HG02642 (cell line): ENCODE measurements at regions not wholly inside any gene's neighbourhood (a gene's known extent, or its start where the extent isn't known, plus 50 kb on each side); places are given as distances from the start of the nearest gene placed in this dataset.

Experiments
- ATAC-seq: cut with Tn5 transposase; IDR thresholded peaks from one replicate; pipeline ENCODE4 v1.9.1; 2021; ENCODE audit warnings: mild to moderate bottlenecking; ENCODE audit not compliant: unreplicated experiment, poor library complexity

- no peak for ATAC-seq
Measured at GRCh38 chr6:144885817-144886216, 600.7 kb downstream of the UTRN start.

DNA sequence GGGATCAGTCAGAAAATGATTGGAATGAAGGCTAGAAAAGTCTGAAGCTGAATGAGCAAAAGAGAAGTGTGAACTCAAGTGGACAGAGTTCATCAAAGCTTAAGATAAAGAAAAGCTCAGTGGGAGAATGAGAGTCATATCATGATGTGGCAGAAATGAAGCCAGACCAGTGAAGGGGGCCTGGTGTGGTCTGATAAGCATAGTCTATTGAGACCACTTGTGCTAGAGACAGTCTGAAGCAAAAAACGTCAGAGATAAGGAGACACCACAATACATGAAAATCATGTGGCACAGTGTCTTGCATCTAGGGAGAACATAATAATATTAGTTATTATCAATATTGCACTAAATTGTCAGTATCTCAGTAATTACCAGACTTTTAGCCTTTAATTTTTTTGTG lies 601.5 kb downstream of the UTRN start:
- ATAC-seq, result no peak

DNA sequence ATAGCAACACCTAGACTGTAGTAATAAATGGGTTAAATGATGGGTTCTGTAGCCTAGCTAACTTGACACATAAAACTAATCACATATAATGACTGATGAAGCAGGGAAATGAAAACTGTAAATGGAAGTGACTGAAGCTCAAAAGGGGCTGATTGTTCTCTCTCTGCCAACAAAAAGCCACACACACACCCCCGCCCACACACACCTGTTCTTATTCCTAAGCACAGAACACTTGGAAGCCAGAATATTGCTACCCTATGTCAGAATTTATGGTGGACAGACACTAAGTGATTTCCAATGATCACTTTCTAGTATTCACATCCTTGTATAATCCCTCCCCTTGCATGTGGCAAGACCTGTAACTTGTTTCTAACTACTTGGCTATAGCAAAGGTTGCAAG lies 603.5 kb downstream of the UTRN start:
- ATAC-seq, result no peak

GRCh38 chr6:144893680-144894151 lies 608.6 kb downstream of the UTRN start:
- no peak for ATAC-seq

- ATAC-seq, result no peak
Measured at GRCh38 chr6:144894240-144894639, 609.1 kb downstream of the UTRN start.

- ATAC-seq, result no peak
Measured at GRCh38 chr6:144895313-144896278, 610.5 kb downstream of the UTRN start.

DNA sequence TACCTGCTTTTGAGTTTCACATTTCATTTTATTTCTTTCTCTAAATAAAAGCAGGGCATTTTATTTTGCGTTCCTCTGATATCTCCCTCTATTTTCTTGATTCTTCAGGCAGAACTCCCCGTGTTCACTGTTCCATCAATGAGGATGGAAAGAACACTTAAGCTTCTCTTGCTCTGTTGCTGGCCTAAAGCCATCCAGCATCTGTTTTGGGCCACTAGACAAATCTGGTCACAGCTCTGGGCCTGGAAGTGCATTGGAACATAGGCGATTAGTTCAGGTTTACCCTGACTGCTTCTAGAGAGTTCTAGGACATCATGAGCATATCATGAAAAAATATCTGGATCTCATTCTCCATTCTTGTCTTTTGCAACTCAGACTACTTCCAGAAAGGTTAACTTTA lies 611.2 kb downstream of the UTRN start:
- ATAC-seq, result no peak

GRCh38 chr6:144896871-144897270 lies 611.7 kb downstream of the UTRN start:
- ATAC-seq, result no peak

DNA sequence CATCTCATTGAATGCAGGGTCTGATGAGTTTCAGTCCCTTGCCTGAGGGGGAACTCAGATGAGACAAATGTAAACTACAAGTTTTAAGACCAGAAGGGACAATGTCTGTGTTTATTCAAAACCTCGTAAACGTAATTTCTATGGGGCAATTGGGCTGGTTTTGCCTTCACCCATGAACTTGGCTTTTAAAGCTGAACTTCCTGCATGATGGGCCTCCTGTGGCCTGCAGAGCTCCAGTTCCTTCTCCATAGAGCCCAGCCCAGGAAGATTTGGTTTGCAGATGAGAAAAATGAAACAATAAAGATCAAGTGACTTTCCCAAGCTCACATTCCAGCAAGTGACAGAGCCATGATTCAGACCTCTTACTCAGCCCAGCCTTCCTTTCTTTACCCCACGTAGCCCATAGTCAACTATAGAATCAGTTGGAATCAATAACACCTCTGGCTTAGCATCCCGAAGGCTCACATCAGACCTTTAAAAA lies 612.3 kb downstream of the UTRN start:
- ATAC-seq, result no peak

GRCh38 chr6:144898052-144898689 lies 613.0 kb downstream of the UTRN start:
- no peak for ATAC-seq

DNA sequence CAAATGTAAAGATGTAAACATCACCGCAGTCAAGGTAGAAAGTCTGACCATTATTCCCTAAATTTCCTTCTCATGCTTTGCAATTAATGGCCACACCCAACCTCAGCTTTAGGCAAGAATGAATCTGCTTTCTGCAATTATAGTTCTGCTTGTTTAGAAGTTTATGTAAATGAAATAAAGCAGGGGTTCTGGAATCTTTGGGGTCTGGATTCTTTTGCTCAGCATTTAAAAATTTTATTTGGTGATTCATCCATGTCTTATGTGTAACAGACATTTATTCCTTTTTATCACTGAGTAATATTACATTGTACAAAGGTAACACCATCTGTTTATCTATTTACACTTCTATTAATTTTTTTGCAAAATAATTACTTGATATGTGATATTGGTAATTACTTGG lies 613.6 kb downstream of the UTRN start:
- ATAC-seq, result no peak

DNA sequence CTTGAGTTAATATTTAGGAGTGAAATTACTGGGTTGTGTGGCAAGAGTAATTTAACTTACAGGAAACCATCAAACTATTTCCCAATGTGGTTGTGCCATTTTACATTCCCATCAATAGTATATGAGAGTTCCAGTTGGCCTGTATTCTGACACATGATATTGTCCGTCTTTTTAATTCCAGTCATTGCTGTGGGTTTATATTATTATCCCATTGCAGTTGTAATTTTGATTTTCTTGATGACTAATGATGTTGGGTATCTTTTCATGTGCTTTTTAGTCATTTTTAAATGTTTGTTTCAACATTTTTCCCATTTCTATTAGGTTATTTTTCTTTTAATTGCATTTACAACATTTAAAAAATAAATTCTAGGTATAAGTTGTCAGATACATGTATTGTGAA lies 614.0 kb downstream of the UTRN start:
- no peak for ATAC-seq

DNA sequence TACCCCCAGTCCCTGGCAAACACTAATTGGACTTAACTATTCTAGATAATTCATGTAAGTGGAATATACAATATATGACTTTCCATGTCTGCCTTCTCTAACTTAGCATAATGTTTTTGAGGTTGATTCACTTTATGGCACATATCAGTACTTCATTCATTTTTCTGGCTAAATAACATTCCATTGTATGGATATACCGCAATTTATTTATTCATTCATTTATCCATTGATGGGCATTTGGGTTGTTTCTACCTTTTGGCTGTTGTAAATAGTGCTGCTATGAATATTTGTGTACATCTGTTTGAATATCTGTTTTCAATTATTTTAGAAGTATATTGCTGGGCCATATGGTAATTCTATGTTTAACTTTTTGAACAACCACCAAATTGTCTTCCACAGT lies 616.3 kb downstream of the UTRN start:
- ATAC-seq, result no peak

DNA sequence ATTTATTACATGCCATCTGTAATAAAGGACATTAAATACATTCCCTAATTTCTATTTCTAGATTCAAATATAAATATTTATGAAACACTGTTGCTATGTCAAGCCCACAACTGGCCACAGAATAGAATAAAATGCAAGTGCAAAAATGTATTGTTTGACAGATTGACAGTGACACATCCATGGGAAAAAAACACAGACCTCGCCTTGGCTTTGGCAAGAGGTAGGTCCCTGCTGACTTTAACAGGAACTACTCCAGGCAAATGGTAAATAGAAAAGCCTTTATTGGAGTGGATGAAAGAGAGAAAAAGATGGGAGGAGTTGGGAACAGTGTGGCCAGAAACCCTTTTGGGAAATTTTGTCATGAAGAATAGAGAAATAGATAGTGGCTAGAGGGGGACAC lies 622.9 kb downstream of the UTRN start:
- no peak for ATAC-seq

DNA sequence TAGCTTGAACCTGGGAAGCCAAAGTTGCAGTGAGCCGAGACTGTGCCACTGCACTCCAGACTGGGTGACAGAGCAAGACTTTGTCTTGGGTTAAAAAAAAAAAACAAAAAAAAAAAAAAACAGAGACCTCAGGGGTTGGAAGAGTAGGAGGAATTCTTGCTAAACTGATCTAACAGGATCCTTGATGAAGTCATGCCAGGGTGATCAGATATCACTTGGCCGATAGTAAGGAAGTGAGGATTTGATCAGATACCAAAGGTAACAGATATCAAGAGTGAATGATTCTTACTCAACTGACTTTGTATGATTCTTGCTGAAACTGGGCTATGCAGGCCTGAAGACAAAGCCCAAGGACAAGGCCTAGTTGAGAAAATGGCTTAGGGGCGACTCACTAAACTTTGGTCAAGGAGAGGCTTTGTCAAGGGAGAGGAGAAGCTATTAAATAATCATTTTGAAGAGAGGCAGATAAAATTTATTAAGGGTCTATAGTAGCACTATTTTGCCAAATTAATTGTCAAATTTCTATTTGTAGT lies 624.7 kb downstream of the UTRN start:
- no peak for ATAC-seq

DNA sequence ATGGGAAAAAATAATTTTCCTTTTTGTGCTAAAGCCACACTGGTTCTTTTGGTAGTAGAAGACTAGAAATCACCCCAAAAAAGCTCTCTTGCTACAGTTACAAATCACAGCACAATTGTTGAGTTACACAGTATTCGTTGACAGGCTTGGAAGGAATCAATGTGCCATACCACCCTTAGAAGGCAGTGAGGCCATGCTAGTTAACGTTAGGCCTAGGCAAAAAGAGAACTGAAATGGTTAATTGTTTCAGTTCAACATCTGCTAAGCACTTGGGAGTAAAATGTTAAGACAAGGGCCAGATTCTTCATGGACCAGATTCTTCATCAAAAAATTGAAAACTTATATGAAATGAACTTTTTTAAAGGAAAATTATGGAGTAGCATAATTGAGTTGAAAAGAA lies 626.2 kb downstream of the UTRN start:
- ATAC-seq, result no peak

- no peak for ATAC-seq
Measured at GRCh38 chr6:144912474-144912873, 627.3 kb downstream of the UTRN start.

- no peak for ATAC-seq
Measured at GRCh38 chr6:144918073-144918472, 632.9 kb downstream of the UTRN start.

GRCh38 chr6:144919560-144919959 lies 634.4 kb downstream of the UTRN start:
- no peak for ATAC-seq

DNA sequence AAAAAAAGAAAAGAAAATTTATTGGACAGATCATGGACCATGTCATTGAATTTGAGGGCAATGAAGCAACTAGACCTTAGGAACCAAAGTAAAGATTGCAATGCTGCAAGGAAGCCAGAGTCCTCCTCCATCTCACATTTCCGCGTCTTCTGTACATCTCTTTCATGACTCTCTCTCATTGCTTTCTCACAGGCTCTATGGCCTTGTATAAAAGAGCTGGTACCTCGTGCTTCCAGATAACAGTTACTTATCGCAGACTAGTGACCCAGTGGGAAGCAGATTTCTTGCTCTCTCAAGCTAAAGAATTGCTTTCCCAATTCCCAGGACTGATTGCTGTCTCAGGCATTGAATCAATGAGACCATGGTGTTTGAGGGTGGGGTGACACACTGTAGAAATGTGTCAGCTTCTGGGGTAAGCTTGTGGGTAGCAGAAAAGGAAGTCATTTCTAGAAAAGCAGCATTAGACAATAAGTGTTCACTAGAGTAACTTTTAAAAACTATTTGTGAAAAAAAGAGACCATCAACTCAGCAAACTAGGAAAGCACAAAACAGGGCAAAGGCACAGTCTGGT lies 635.3 kb downstream of the UTRN start:
- ATAC-seq, result no peak
